ENCODE measurements at regions not wholly inside any gene's neighbourhood (a gene's known extent, or its start where the extent isn't known, plus 50 kb on each side); places are given as distances from the start of the nearest gene placed in this dataset.

DNA sequence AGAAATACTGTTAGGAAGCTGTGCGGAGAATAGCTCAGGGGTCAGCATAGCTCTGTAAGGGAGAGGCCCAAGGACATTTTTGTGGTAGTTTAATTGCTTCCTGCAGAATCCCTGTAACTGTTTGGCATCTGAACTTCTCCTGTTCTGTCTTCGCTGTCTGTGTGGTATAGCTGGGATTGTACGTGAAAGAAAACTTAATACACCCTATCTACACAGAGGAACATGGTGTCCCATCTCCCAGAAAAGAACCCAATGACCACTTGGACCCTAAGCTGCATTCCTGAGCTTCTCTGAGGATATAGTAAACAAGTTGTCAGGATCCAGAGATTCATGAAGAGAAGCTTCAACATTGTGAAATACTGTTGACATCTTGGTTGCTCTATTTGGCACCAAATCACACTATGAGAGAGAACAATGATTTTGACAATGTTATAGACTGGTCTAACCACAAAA is 81.3 kb downstream of the CDC42EP3 start:
- peak overlapping the region in 1 of 10 donors; percentile 7 for H3K4me3 Mint-ChIP-seq
- no peak for ATAC-seq
- peaks cover 22 to 65% (median 50%) of the 10 kb centered on the region in 4 donors for H3K4me1 Mint-ChIP-seq
- H3K9me3 Mint-ChIP-seq: peaks cover 0 to 8% (median 4%) of the 10 kb centered on the region in 9 donors
- POLR2A ChIA-PET: interaction anchor here (0.8 to 1.3 kb wide), 2 partner anchors 9 to 35 kb away, joined by 4 to 8 read pairs; no protein-coding TSS in a partner anchor
- no peaks in the 10 kb centered on the region for H3K36me3 Mint-ChIP-seq
- no peak for DNase-seq
- H3K27ac Mint-ChIP-seq: peak overlapping the region in 1 of 10 donors; percentile 20
- no peaks in the 10 kb centered on the region for H3K27me3 Mint-ChIP-seq

Data from naive thymus-derived CD8-positive, alpha-beta T cell (primary cell).